Stimulated activated CD4-positive, alpha-beta T cell treated with anti-CD3 and anti-CD28 coated beads, Interleukin-2, amount 100 ng/mL, for 4 hours (primary cell): ENCODE measurements at regions not wholly inside any gene's neighbourhood (a gene's known extent, or its start where the extent isn't known, plus 50 kb on each side); places are given as distances from the start of the nearest gene placed in this dataset.

ENCODE experiments used
- DNase-seq: peaks from one replicate; pipeline ENCODE4 v3.0.0-alpha.2; 2020; ENCODE audit warnings: low read depth

DNA sequence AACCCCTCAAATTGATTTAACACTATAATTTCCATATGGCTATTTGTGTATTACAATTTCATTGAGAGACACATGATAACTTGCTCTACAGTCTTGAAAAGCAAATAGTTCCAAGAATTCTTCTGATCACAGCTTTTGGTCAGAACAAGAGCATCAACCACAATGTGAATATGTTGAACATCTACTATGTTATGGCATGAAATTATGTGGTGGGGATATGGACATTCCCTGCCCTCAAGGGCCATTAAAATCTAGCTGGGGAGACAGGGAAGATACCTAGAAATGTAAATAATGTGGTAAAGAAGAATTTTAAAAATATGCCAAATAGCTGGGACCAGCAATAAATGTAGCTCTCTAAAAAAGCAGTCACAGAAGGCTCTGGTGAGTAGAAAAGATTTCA lies 262.2 kb downstream of the FZD1 start:
- no peak for DNase-seq

DNA sequence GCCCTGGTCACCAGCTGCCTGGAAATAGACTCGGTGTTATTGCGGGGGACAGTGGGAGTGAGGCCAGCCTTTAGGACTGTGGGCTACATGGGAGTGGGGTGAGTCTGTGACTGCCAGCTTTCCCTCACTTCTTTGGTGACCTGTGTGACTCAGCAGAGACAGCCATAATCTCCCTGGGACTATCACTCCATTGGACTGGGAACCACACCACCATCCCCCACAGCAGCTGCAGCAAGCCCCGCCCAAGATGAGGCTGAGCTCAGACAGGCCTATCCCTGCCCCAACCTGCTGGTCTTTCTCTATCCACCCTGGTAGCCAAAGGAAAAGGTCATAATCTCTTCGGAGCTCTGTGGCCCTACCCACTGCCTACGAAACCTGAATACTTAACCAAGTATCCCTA lies 263.2 kb downstream of the FZD1 start:
- DNase-seq = no peak

DNA sequence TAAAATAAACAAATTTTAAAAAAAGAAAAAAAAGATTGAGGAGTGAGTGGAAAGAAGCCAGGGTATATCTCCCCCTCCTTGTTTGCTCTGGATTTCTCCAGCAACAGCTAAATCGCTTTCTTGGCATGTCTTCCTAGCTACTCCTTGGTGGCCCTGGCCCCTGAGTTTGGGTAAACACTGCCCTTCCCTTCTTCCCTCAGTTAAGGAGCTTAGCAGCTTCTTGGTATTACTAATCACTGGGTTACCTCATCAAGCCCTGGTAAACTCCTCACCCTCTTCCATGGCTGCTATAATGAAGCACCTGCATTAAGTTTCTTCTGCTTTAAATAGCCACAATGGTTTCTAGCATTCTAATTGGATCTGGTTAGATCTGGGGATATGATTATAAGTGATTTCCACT lies 269.8 kb downstream of the FZD1 start:
- DNase-seq = no peak

DNA sequence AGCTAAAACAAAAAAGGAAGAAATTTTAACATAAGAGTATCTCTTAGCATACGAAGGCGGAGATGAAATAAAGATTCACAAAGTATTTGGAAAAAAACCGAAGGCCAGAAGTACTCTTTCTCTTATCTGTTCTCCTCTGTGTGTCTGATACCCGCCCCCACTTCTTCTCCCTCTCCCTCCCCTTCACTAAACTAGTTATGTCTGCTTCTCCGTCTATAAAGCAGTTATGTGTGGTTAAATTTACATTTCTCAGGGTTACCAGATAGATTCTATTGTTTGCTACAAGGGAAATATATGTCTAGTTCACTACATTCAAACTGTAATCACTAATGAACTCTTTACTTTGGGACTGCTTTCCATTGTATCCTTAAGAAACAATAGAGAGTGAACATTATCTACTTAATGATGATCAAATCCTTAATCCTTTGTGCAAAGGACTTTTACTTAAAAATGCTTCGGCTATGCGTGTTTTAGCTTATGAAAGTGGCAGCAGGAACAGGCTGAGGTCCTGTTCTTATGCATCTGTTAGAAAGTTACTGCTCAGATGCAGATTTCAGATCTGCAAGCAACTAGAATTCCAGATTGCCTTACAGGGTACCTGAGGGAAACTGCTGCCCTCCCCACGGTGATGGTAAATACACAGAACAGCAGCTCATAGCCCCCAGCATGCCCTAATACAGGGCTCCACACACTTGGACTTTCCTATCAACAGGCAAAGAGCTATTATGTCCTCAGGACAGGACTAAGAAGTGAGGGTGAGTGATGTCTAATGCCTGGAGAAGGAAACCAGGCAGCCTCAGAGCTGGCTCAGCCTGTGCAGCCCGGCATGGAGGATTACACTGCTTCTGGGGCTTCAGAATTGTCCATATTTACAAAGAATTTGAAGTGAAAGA lies 273.3 kb downstream of the FZD1 start:
- no peak for DNase-seq

DNA sequence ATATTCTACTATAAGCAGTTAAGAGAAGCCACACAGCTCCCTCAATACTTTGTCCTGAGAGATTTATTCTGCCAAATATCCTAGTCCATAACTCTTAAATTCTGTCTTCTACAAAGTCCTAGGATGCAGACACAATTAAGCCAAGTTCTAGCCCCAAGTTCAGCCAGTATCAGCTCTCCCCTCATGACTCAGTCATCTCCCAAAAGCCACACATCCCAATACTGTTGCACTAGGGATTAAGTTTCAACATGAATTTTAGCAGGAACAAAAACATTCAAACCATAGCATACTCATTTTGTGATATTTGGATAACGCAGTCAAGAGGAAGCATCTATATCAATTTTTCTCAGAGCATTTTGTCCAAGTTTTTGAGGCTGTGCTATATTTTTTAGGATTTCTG lies 277.4 kb downstream of the FZD1 start:
- no peak for DNase-seq

DNA sequence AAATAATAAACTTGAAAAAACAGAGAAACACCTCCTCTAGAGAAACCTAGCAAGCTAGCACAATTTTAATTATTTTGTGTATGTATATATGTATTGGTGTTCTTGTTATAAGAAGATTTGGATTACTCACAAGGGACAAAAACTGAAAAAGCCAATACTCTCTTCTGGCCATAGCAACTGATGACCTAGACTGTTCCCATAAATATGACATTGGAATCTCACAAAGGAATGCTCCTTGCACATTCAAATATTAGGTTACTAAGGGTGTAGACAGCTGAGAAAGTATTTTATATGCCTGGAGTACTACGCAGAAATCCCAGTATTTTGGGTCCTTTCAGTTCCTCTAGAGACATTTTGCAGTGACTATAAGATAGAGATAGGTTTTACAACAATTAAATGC lies 279.4 kb downstream of the FZD1 start:
- no peak for DNase-seq

DNA sequence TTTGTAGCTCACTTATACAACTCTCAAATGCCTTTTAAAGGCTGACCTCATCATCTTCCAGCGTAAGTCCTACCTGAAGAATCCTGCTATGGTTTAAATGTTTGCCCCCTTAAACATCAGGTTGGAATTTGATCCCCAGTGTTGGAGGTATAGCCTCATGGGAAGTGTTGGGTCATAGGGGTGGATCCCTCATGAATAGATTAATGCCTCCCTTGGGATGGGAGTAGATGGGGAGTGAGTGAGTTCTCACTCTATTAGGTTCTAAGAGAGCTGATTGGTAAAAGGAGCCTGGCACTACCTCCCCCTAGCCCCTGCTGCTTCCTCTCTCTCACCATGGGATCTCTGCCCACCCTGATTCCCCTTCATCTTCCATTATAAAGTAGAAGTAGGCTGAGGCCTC lies 285.6 kb downstream of the FZD1 start:
- DNase-seq = no peak

DNA sequence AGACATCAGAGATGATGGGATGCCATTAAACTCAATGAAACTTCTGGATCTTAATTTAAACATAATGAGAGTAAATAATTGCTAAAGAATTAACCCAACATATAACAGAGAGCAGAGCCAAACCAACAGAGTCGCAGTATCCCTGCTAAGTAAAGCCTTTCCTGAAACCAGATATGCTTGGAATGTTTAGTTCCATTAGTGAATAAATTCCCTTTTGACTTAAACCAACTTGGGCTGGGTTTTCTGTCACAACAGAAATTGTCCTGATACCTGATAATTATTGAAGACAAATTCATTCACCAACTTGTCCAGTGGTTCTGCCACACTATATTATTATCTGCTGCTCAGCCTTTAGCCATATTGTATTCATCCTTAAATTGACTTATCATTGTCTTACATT lies 286.7 kb downstream of the FZD1 start:
- DNase-seq = no peak

DNA sequence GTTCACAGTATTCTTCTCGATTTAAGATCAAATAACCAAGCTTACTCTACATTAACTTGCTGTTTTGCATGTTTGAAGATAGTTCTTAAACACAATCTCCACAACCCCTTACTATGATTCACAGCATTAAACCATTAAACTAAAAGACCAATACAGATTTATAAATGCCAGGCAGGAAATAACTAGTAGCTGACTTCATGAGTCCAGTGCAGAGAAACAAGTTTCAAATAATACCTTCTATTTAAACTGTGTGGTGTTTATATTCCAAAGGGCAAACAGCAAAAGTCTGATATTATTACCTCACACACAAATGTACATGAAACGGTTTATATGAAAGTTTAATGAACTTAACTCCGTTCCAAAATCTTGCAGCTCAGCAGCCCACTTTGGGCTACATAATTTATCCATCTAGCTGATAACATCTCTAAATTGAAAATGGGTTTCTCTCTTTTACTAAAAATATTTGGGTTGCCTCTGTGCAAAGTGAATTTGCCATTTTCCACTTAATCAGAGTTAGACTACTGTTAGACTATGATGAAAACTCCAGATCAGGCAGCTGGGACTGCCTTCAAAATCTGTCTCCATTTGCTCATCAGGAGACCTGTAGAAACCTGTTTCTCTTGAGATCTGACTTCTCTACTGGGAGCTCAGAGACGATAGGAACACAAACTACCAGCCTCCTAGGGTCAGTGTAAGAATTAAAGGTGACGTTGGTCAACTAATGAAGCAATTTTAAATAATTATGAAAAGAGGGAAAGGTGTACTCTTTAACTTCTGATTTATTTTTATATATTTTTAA lies 287.3 kb downstream of the FZD1 start:
- DNase-seq = no peak

DNA sequence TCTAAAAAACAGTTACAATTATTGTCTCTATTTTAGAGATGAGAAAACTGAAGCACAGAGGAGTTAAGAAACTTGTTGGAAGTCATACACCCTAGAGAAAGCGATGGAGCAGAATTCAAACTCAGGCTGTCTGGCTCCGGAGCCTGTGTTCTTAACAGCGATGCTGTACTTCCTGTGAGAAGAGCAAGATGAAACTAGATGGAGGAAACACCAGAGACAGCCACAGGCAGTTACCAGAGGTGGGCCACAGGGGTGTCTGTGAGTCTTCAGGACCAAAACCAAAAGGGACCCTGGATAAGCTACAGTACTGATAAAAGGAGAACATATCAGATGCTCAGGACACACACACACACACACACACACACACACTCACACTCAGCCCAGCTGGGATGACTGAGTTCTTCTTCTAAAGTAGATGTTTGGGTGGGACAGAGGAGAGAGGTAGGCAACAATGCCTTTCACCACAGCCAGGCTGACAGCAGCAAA lies 289.2 kb downstream of the FZD1 start:
- DNase-seq = no peak

DNA sequence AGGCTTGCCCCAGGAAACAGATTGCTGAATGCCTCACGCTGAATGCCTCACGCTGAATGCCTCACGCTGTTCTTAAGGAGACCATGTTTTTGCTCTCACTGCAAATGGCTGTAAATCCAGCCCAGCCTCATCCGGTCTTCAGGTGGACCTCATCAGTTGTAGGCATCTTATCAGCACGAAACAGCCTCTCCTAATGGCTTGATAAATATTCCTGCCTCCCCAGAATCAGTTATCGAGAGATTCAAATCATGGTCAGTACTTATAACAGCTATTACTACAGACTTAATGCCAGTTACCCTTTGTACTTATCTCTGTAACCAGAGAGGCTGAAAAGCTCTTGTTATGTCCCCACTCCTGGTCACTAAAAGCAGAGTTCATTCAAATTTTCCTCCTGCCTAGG lies 290.6 kb downstream of the FZD1 start:
- DNase-seq = no peak

DNA sequence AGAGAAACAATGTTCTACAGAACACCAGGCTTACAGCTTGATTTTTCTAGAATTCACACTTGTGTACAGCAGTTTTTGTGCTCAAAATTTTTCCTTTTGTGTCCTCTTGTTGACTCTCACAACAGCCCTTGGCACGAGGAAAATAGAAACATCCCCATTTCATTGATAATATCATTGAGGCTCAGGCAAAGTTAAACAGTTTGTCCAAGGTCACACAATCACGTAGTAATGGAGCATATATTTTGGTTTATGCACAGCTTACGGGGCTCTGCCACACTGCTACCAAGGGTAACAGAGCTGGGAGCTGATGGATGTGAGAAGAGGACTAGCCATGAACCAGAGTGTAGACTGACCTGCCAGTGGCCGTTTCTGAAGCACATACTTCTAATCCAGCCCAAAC lies 292.0 kb downstream of the FZD1 start:
- no peak for DNase-seq

DNA sequence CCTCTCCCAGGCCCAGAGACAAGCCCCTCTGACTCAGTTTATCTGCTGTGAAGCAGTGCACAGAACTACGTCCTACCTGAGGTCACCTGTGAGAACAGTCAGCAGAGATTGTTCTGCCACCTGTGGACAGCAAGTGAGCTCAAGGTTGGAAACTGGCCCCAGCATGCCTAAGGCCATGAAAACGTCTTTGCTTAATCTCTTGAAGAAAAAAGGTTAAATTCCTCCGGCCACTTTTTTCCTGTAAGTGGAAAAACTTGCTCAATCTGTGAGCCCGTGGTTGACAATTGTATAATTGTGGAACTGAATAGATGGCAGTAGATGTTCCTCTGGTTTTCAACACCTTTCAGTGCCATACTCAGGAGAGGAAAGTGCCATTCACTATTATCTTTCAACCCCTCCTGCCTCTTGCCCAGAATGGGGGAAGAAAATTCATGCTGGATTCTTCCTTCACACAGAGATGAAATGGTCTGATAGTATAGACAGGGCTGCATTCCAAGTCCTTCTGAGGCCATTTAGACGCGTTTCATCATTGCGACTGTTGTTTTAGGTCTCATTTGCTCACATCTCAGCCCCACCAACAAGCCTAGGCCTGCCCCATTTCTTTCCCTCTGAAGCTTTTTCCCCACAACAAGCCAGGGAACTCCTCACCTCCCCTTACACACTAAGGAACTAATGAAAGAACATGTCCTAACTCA lies 292.9 kb downstream of the FZD1 start:
- no peak for DNase-seq

DNA sequence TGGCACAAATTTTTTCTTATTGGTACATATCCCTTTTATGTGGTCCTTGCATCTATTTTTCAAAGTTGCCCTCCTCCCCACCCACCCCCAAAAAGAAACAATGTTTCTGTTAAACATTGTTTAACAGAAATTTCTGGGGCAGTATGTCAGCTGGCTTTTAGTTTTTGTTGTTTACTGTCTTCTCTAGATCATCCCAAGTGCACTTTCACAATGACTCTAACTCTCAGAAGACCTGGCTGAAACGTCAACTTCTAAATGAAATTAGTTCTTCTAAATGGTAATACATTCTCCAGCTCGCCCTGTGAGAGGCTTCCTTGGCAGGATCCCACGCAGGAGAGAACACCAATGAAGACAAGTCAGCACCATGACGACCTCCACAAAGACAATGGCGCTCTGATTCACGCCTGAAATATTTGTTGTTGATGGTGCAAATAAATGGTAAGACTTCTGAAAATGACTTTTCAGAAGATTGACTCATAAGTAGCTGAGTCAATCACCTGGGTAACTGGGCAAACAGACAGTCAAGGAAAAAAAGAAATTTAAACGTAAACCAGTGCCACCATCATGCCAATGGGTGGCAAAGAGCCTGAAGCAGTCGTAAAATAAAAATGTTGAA lies 293.7 kb downstream of the FZD1 start:
- DNase-seq = no peak

DNA sequence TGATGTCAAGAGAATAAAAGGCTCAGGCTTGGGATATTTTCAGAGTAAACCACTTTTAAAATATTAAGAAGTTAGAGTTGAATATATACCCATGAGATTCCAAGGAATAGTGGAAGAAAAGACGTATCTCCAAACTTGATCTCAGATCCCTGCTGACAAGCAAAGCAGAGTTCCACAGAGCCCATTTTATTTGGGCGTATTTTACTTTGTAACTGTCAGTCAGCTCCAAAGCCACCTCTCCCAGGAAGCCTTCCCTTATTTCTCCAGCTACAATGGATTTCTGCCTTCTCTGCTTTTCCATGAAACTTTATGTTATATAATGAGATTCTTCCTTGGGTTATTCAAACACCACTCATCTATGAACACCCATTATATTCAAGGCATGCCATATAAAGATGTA lies 295.7 kb downstream of the FZD1 start:
- no peak for DNase-seq

DNA sequence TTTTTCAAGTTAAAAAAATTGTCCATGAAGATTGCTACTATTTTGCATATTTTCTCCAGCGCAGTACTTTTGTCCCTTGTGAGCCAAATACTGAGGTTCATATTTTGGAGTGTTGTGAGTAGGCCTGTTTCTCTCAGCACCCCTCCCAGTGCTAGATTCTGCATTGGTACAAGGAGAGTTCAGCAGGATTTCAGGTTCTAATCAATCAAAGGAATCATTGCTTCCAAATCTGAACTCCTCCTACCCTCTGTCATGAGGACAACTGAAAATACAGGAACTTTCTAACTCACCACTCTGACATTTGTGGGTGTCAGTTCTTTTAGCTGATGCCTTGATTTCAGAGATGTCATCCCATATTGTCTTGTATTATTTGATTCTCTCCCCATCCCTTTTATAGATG lies 299.9 kb downstream of the FZD1 start:
- no peak for DNase-seq

DNA sequence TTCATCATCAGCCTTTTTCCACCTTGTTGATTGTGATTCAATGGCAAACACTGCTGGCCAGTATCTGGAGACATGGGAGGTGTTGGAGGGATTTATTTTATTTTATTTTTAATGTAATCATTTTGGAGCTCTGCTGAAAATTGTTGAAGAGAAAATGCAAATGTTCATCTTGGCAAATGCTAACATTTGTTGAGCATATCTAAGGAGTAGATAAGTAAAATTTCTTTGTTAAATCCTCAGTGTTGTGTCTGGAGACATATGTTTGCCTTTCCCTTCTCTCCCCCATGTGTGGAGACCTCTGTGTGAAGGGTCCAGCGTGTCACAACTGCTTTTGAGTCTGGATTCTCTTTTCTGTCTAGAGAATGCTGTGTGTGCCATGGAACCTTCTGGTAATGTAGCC lies 300.3 kb downstream of the FZD1 start:
- no peak for DNase-seq

DNA sequence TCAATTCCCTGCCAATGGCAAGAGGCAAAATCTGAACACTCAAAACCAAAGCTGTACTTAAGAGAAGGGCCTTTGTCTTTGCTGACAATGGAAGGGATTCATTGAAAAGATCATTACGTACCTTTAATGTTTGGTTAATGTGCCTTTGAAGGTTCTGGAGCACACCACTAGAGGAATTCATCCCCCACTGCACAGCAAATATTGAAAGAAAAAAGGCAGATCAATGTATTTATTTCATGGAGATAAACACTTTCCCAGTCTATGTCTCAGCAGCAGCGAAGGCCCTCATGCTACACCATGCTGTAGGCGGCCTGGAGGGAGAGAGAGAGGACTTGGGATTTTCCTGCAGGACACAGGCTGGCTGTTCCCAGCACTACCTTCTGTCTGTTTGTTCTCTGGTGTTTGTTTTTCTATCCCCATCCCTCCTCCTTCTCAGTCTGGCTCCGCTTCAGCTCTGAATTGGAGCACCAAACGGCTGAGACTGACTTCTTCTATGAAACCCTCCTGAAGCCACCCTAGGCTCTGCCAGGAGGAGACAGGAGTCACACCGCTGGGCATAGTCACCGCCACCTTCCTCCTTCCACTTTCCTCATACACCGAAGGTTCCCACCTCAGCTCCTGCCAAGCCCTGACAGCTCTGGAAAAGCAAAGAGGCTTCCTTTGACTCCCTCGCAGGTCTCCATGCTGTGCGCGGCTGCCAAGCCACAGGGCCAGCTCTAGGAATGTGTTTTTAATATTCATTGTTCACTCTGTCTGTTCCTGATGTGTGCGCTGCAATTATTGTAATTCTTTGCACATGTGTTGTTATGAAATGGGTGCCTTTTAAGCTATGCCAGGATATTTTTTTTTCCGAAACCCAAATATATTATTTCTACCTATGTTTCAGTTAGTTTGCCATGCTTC lies 301.5 kb downstream of the FZD1 start:
- DNase-seq = no peak

DNA sequence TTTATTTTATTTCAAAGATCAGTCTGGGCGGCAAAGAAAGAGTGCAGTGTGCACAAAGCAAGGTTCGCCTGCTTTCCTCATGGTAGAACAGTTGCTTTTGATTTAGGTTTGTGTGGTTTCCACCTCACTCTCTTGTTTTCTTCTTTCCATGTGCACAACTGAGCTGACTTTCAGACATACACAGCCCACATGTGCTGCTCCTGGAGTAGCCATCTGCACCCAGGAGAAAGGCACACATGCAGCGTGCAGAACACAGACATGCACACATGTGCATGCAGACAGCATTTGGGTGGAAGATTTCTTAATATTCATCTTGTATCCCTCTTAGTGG lies 302.1 kb downstream of the FZD1 start:
- DNase-seq = no peak

DNA sequence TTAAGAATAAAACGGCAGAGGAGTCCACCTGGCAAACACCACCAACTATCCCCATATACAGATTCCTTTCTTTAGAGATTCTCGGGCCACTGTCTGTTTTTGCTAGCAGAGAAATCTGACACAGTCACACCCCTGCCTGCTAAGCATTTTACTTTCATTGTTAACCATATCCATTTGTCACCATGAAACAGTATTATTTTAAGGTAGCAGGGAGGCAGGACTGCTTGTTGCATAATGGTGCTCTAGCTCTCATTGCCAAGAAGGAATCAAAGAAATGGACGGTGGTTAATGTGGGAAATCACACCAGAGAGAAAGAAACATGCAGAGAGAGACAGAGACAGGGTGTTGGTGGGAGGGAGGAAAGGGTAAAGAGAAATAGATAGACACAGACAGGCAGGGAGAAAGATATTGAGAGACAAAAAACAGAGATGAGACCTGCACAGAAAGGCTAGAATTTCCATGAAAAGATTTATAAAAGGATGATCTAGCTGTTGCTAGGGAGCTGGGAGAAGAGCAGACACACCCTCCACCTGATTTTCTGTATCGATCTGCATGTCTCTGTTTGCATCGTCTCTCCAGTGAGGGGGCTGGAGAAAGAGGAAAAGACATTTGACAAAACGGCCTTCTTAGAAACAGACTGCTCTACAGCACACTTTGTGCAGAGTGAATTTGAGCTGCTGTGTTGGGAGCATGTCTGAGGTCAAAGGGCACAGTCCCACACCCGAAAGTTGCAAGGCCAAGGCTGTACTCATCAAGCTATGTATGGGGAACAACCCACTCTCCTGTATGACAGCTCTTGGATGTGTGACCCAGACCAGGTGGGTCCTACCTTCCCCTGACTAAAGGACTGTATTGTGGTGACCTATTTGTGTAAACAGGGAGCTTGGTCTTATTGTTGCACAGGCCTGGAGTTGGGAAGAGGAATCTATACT lies 303.1 kb downstream of the FZD1 start:
- DNase-seq = no peak
